HG02840 (cell line): ENCODE measurements at regions not wholly inside any gene's neighbourhood (a gene's known extent, or its start where the extent isn't known, plus 50 kb on each side); places are given as distances from the start of the nearest gene placed in this dataset.
A peak's percentile ranks its signal among the peaks of the same experiment; 100 is the strongest.

Experiments used
- ATAC-seq: cut with Tn5 transposase; IDR thresholded peaks from one replicate; pipeline ENCODE4 v1.9.1; 2021; ENCODE audit warnings: mild to moderate bottlenecking, moderate library complexity, moderate number of reproducible peaks; ENCODE audit not compliant: unreplicated experiment, low FRiP score

- no peak for ATAC-seq
Measured at GRCh38 chr16:76963614-76964315, 227.2 kb upstream of the MON1B start.

GRCh38 chr16:76964464-76965154 lies 226.4 kb upstream of the MON1B start:
- ATAC-seq = no peak

- ATAC-seq = no peak
Measured at GRCh38 chr16:76970087-76970744, 220.8 kb upstream of the MON1B start.

- ATAC-seq = no peak
Measured at GRCh38 chr16:76970745-76971099, 220.3 kb upstream of the MON1B start.

- ATAC-seq = peak; percentile 73
Measured at GRCh38 chr16:76976101-76976500, 214.9 kb upstream of the MON1B start.

GRCh38 chr16:76976756-76977155 lies 214.2 kb upstream of the MON1B start:
- ATAC-seq = no peak

- no peak for ATAC-seq
Measured at GRCh38 chr16:76984196-76984595, 206.8 kb upstream of the MON1B start.

- no peak for ATAC-seq
Measured at GRCh38 chr16:76985392-76986045, 205.5 kb upstream of the MON1B start.

- no peak for ATAC-seq
Measured at GRCh38 chr16:76988526-76988925, 202.5 kb upstream of the MON1B start.

GRCh38 chr16:77002644-77003043 lies 188.3 kb upstream of the MON1B start:
- no peak for ATAC-seq

GRCh38 chr16:77009453-77009852 lies 181.5 kb upstream of the MON1B start:
- no peak for ATAC-seq

GRCh38 chr16:77014441-77014840 lies 176.5 kb upstream of the MON1B start:
- ATAC-seq = no peak

- no peak for ATAC-seq
Measured at GRCh38 chr16:77030600-77030999, 160.4 kb upstream of the MON1B start.

- ATAC-seq = no peak
Measured at GRCh38 chr16:77033516-77033915, 157.5 kb upstream of the MON1B start.

- no peak for ATAC-seq
Measured at GRCh38 chr16:77035361-77035760, 155.6 kb upstream of the MON1B start.

GRCh38 chr16:77037696-77038347 lies 153.2 kb upstream of the MON1B start:
- ATAC-seq = no peak

- ATAC-seq = no peak
Measured at GRCh38 chr16:77041468-77041867, 149.5 kb upstream of the MON1B start.

GRCh38 chr16:77043076-77043475 lies 147.9 kb upstream of the MON1B start:
- no peak for ATAC-seq

- no peak for ATAC-seq
Measured at GRCh38 chr16:77046206-77046605, 144.8 kb upstream of the MON1B start.

GRCh38 chr16:77048085-77048484 lies 142.9 kb upstream of the MON1B start:
- no peak for ATAC-seq

- no peak for ATAC-seq
Measured at GRCh38 chr16:77049577-77049976, 141.4 kb upstream of the MON1B start.
